ENCODE measurements at regions not wholly inside any gene's neighbourhood (a gene's known extent, or its start where the extent isn't known, plus 50 kb on each side); places are given as distances from the start of the nearest gene placed in this dataset.

GRCh38 chrX:20441123-20441522 lies 174.4 kb upstream of the RPS6KA3 start:
- H3K27ac Mint-ChIP-seq = no peak overlapping the region
- no peaks in the 10 kb centered on the region for H3K9me3 Mint-ChIP-seq
- peaks cover 3% of the 10 kb centered on the region; the same call in 1 of the 2 replicates for H3K27me3 Mint-ChIP-seq (ENCODE audit: low read depth)
- TF ChIP-seq ERG (CRISPR knock-in tag; IDR thresholded peaks at IDR 0.05) (no peak), AFF4 (CRISPR knock-in tag; IDR thresholded peaks at IDR 0.05; ENCODE audit: borderline replicate concordance) (no peak), ZNF425 (CRISPR knock-in tag; conservative IDR thresholded peaks at IDR 0.05) (no peak), CREB1 (CRISPR knock-in tag; IDR thresholded peaks at IDR 0.05) (no peak), HMGXB4 (CRISPR knock-in tag; IDR thresholded peaks at IDR 0.05) (no peak), ZNF219 (CRISPR knock-in tag; IDR thresholded peaks at IDR 0.05; ENCODE audit: borderline replicate concordance) (no peak), ZNF671 (CRISPR knock-in tag; IDR thresholded peaks at IDR 0.05) (no peak), MYBL2 (CRISPR knock-in tag; IDR thresholded peaks at IDR 0.05) (no peak), PREB (CRISPR knock-in tag; IDR thresholded peaks at IDR 0.05; ENCODE audit: borderline replicate concordance) (no peak), ZNF232 (CRISPR knock-in tag; IDR thresholded peaks at IDR 0.05) (no peak), KAT7 (CRISPR knock-in tag; IDR thresholded peaks at IDR 0.05; ENCODE audit: borderline replicate concordance) (no peak), NFE2L1 (CRISPR knock-in tag; IDR thresholded peaks at IDR 0.05) (no peak), ATF1 (CRISPR knock-in tag; IDR thresholded peaks at IDR 0.05) (no peak), ZNF512 (CRISPR knock-in tag; IDR thresholded peaks at IDR 0.05; ENCODE audit: borderline replicate concordance) (no peak), E2F5 (CRISPR knock-in tag; IDR thresholded peaks at IDR 0.05) (no peak)
- H3K4me3 Mint-ChIP-seq = no peak overlapping the region
- H3K36me3 Mint-ChIP-seq = no peaks in the 10 kb centered on the region
- H3K4me1 Mint-ChIP-seq = peaks cover 7% of the 10 kb centered on the region; the same call in 1 of the 2 replicates
- ChIA-PET CTCF (interaction anchor here (1.0 kb wide), 1 partner anchor 188 kb away, joined by 3 read pairs; no protein-coding TSS in a partner anchor), POLR2A (no interaction called here)
- DNase-seq (ENCODE audit: low spot score) (no peak), ATAC-seq (no peak)

Data from WTC11 (cell line).